ENCODE measurements at regions not wholly inside any gene's neighbourhood (a gene's known extent, or its start where the extent isn't known, plus 50 kb on each side); places are given as distances from the start of the nearest gene placed in this dataset.

GRCh38 chr10:33841678-33842077, 507.2 kb upstream of the NRP1 start:
- TF ChIP-seq, protein P1, sequence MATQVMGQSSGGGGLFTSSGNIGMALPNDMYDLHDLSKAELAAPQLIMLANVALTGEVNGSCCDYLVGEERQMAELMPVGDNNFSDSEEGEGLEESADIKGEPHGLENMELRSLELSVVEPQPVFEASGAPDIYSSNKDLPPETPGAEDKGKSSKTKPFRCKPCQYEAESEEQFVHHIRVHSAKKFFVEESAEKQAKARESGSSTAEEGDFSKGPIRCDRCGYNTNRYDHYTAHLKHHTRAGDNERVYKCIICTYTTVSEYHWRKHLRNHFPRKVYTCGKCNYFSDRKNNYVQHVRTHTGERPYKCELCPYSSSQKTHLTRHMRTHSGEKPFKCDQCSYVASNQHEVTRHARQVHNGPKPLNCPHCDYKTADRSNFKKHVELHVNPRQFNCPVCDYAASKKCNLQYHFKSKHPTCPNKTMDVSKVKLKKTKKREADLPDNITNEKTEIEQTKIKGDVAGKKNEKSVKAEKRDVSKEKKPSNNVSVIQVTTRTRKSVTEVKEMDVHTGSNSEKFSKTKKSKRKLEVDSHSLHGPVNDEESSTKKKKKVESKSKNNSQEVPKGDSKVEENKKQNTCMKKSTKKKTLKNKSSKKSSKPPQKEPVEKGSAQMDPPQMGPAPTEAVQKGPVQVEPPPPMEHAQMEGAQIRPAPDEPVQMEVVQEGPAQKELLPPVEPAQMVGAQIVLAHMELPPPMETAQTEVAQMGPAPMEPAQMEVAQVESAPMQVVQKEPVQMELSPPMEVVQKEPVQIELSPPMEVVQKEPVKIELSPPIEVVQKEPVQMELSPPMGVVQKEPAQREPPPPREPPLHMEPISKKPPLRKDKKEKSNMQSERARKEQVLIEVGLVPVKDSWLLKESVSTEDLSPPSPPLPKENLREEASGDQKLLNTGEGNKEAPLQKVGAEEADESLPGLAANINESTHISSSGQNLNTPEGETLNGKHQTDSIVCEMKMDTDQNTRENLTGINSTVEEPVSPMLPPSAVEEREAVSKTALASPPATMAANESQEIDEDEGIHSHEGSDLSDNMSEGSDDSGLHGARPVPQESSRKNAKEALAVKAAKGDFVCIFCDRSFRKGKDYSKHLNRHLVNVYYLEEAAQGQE (IDR thresholded peaks at IDR 0.05; ENCODE audit: insufficient read depth in 1 of 2, low read depth in 2 of 2, low read length in 2 of 2): no peak
- TF ChIP-seq FOXP2 (optimal IDR thresholded peaks at IDR 0.05; ENCODE audit: borderline replicate concordance, extremely low read depth, extremely low read length, insufficient read depth): no peak
- no peak for TF ChIP-seq POLR2AphosphoS5 (IDR thresholded peaks at IDR 0.05; ENCODE audit: low read depth, low read length)

DNA sequence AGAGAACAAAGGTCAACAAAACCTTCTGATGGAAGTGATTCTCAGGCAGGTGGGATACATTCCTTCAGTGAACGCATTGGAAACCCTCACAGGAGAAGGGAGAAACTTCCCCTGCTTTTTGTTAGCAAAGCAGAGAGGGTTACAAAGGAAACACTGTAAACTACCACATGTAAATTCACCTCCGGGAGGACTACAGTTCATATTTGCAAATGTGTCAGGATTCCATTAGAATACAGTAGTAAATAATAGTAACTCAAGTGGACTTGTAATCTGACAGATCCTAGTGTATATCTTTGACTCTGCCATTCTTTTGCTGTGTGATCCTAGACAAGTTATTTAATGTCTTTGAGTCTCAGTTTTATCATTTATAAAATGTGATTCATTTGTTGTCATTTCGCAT, 504.3 kb upstream of the NRP1 start:
- no peak for TF ChIP-seq TAF1 (IDR thresholded peaks at IDR 0.05; ENCODE audit: borderline replicate concordance, insufficient read depth, low read length)
- no peak for TF ChIP-seq FOXP2 (optimal IDR thresholded peaks at IDR 0.05; ENCODE audit: borderline replicate concordance, extremely low read depth, extremely low read length, insufficient read depth)
- TF ChIP-seq POLR2AphosphoS5 (IDR thresholded peaks at IDR 0.05; ENCODE audit: low read depth, low read length): no peak
- TF ChIP-seq, protein P1 (IDR thresholded peaks at IDR 0.05; ENCODE audit: insufficient read depth in 1 of 2, low read depth in 2 of 2, low read length in 2 of 2): no peak
- TF ChIP-seq SIN3A (IDR thresholded peaks at IDR 0.05; ENCODE audit: borderline replicate concordance, insufficient read depth, low read length): no peak

GRCh38 chr10:33837736-33838135, 503.3 kb upstream of the NRP1 start:
- TF ChIP-seq POLR2AphosphoS5 (IDR thresholded peaks at IDR 0.05; ENCODE audit: low read depth, low read length) (no peak), FOXP2 (optimal IDR thresholded peaks at IDR 0.05; ENCODE audit: borderline replicate concordance, extremely low read depth, extremely low read length, insufficient read depth) (no peak), TAF1 (IDR thresholded peaks at IDR 0.05; ENCODE audit: borderline replicate concordance, insufficient read depth, low read length) (no peak), SIN3A (IDR thresholded peaks at IDR 0.05; ENCODE audit: borderline replicate concordance, insufficient read depth, low read length) (no peak)
- TF ChIP-seq, protein P1 (IDR thresholded peaks at IDR 0.05; ENCODE audit: insufficient read depth in 1 of 2, low read depth in 2 of 2, low read length in 2 of 2): no peak

- TF ChIP-seq SIN3A (IDR thresholded peaks at IDR 0.05; ENCODE audit: borderline replicate concordance, insufficient read depth, low read length): no peak
- no peak for TF ChIP-seq POLR2AphosphoS5 (IDR thresholded peaks at IDR 0.05; ENCODE audit: low read depth, low read length)
Measured at GRCh38 chr10:33835556-33835955, 501.1 kb upstream of the NRP1 start.

DNA sequence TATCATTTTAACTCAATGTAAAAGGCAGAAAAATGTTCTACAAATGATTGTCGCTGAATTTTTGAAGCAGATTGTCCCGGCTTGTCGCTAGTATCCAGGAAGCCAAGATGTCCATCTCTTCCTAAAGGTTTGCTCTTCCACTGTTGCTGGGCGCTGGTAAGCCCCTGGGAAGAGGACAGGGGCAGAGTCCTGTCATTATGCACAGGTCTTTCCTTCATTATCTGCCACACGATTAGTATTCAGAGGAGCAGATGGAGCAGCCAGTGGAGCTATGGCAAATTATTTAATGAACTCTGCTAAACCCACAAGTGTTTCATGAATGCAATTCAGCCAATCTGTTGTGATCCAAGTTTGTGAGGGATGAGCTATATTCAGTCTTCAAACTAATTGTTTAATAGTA, 499.1 kb upstream of the NRP1 start:
- TF ChIP-seq, protein P1 (IDR thresholded peaks at IDR 0.05; ENCODE audit: insufficient read depth in 1 of 2, low read depth in 2 of 2, low read length in 2 of 2): no peak
- TF ChIP-seq POLR2AphosphoS5 (IDR thresholded peaks at IDR 0.05; ENCODE audit: low read depth, low read length): no peak
- TF ChIP-seq TAF1 (IDR thresholded peaks at IDR 0.05; ENCODE audit: borderline replicate concordance, insufficient read depth, low read length): no peak

Measured in PFSK-1 (cell line).